HUDEP-2 (cell line): ENCODE measurements at regions not wholly inside any gene's neighbourhood (a gene's known extent, or its start where the extent isn't known, plus 50 kb on each side); places are given as distances from the start of the nearest gene placed in this dataset.

ENCODE experiments used
- DNase-seq, 76 experiments: peaks; one replicate each; lab custom pipeline; 2025; ENCODE audit not compliant: unreplicated experiment in 76 of 76; lab: John Stamatoyannopoulos, UW

- DNase-seq = no peak
Observed at GRCh38 chrX:16487620-16488385, 162.2 kb upstream of the S100G start.

- DNase-seq = no peak
Observed at GRCh38 chrX:16488959-16489358, 161.0 kb upstream of the S100G start.

- no peak for DNase-seq
Observed at GRCh38 chrX:16491461-16491860, 158.5 kb upstream of the S100G start.

- DNase-seq = no peak
Observed at GRCh38 chrX:16496175-16496574, 153.8 kb upstream of the S100G start.

- no peak for DNase-seq
Observed at GRCh38 chrX:16511796-16512776, 137.9 kb upstream of the S100G start.

- no peak for DNase-seq
Observed at GRCh38 chrX:16516232-16516876, 133.6 kb upstream of the S100G start.

GRCh38 chrX:16517039-16517605, 132.8 kb upstream of the S100G start:
- no peak for DNase-seq

- DNase-seq = no peak
Observed at GRCh38 chrX:16518131-16518530, 131.8 kb upstream of the S100G start.

GRCh38 chrX:16524316-16524715, 125.6 kb upstream of the S100G start:
- DNase-seq = no peak

- DNase-seq = no peak
Observed at GRCh38 chrX:16526003-16526402, 124.0 kb upstream of the S100G start.

- DNase-seq = no peak
Observed at GRCh38 chrX:16528620-16529019, 121.3 kb upstream of the S100G start.
